GM12873 (cell line): ENCODE measurements at regions not wholly inside any gene's neighbourhood (a gene's known extent, or its start where the extent isn't known, plus 50 kb on each side); places are given as distances from the start of the nearest gene placed in this dataset.

Experiments used
- CTCF ChIP-seq: IDR thresholded peaks from 2 replicates; pipeline ENCODE4 v1.5.1; 2012; ENCODE audit warnings: low read depth, mild to moderate bottlenecking, moderate library complexity, low read length, control low read depth; ENCODE audit not compliant: insufficient read depth; ENCODE audit errors: missing control alignments

GRCh38 chr5:4780633-4781032 lies 359.5 kb upstream of the ADAMTS16 start:
- no peak for TF ChIP-seq CTCF

GRCh38 chr5:4781299-4781698 lies 358.8 kb upstream of the ADAMTS16 start:
- no peak for TF ChIP-seq CTCF

GRCh38 chr5:4785971-4786370 lies 354.2 kb upstream of the ADAMTS16 start:
- TF ChIP-seq CTCF: no peak

GRCh38 chr5:4797445-4797844 lies 342.7 kb upstream of the ADAMTS16 start:
- TF ChIP-seq CTCF: no peak

- no peak for TF ChIP-seq CTCF
These were observed 338.1 kb upstream of the ADAMTS16 start for GRCh38 chr5:4802044-4802443.

- TF ChIP-seq CTCF: no peak
These were observed 335.3 kb upstream of the ADAMTS16 start for GRCh38 chr5:4804691-4805360.

- TF ChIP-seq CTCF: no peak
These were observed 325.1 kb upstream of the ADAMTS16 start for GRCh38 chr5:4815002-4815401.
